WERI-Rb-1 (cell line): ENCODE measurements at regions not wholly inside any gene's neighbourhood (a gene's known extent, or its start where the extent isn't known, plus 50 kb on each side); places are given as distances from the start of the nearest gene placed in this dataset.
"Not testable (repeated sequence)": the region's sequence is repeated elsewhere in the genome, so short reads cannot be mapped to it uniquely, and the experiment has no call there.

Experiments used
- DNase-seq: peaks from one replicate; pipeline ENCODE4 v3.0.0-alpha.2; 2020
- H3K27ac ChIP-seq: fragments of 250-450 bp; sonication (Bioruptor Pico); 2 replicates; pipeline ENCODE4 v1.5.1; 2020; ENCODE audit warnings: mild to moderate bottlenecking, moderate library complexity
- H3K27me3 ChIP-seq: fragments of 250-450 bp; sonication (Bioruptor Pico); 2 replicates; pipeline ENCODE4 v1.5.1; 2021; ENCODE audit warnings: mild to moderate bottlenecking, low read depth, moderate library complexity; ENCODE audit not compliant: insufficient read depth, severe bottlenecking
- H3K36me3 ChIP-seq: fragments of 250-450 bp; sonication (Bioruptor Pico); 2 replicates; pipeline ENCODE4 v1.5.1; 2020; ENCODE audit warnings: mild to moderate bottlenecking, moderate library complexity
- H3K4me3 ChIP-seq: 2 replicates; pipeline ENCODE4 v1.5.1; 2011; ENCODE audit warnings: low read depth, mild to moderate bottlenecking, control low read depth, low read length
- H3K9me3 ChIP-seq: fragments of 250-450 bp; sonication (Bioruptor Pico); 2 replicates; pipeline ENCODE4 v1.5.1; 2021; ENCODE audit warnings: mild to moderate bottlenecking, moderate library complexity; ENCODE audit not compliant: severe bottlenecking
- TF ChIP-seq, protein P1 (sequence below): IDR thresholded peaks from 2 replicates; pipeline ENCODE4 v1.5.1; 2011; ENCODE audit warnings: low read depth, mild to moderate bottlenecking, control low read depth, inconsistent platforms, low read length

DNA sequence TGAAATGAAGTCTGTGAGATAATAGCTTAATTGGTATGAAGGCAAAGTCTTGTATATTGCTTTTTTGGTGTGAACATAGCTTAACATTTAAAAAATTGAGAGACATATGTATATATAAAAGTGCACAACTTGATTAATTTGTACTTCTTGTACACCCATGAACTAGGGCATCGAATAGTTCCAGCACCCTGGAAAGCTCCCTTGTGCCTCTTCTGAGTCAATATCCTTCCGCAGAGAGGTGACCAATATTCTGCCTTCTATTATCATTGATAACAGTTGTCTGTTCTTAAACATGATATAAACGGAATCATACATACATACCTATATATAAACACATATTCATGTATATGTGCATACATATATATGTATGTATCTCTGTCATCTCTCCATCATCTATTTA lies 185.4 kb downstream of the PHF2 start:
- H3K27me3 ChIP-seq: peaks cover 24% of the 10 kb centered on the region
- no peak for DNase-seq
- no peak overlapping the region for H3K4me3 ChIP-seq
- H3K36me3 ChIP-seq: no peaks in the 10 kb centered on the region
- no peak overlapping the region for H3K27ac ChIP-seq
- H3K9me3 ChIP-seq: no peaks in the 10 kb centered on the region
- TF ChIP-seq, protein P1, sequence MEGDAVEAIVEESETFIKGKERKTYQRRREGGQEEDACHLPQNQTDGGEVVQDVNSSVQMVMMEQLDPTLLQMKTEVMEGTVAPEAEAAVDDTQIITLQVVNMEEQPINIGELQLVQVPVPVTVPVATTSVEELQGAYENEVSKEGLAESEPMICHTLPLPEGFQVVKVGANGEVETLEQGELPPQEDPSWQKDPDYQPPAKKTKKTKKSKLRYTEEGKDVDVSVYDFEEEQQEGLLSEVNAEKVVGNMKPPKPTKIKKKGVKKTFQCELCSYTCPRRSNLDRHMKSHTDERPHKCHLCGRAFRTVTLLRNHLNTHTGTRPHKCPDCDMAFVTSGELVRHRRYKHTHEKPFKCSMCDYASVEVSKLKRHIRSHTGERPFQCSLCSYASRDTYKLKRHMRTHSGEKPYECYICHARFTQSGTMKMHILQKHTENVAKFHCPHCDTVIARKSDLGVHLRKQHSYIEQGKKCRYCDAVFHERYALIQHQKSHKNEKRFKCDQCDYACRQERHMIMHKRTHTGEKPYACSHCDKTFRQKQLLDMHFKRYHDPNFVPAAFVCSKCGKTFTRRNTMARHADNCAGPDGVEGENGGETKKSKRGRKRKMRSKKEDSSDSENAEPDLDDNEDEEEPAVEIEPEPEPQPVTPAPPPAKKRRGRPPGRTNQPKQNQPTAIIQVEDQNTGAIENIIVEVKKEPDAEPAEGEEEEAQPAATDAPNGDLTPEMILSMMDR: no peak

DNA sequence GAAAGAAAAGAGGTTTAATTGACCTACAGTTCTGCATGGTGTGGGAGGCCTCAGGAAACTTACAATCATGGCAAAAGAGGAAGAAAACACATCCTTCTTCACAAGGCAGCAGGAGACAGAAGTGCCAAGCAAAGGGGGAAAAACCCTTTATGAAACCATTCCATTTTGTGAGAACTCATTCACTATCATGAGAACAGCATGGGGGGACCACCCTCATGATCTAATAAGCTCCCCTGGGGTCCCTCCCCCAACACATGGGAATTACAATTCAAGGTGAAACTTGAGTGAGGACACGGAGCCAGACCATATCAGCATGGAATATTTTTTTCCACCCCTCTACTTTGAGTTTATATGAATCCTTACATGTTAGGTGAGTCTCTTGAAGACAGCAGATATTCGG lies 173.7 kb downstream of the PHF2 start:
- no peak for DNase-seq
- H3K27ac ChIP-seq: no peak overlapping the region
- no peaks in the 10 kb centered on the region for H3K36me3 ChIP-seq
- peaks cover 4% of the 10 kb centered on the region for H3K27me3 ChIP-seq
- TF ChIP-seq, protein P1: no peak
- peaks cover 44% of the 10 kb centered on the region for H3K9me3 ChIP-seq
- no peak overlapping the region for H3K4me3 ChIP-seq

DNA sequence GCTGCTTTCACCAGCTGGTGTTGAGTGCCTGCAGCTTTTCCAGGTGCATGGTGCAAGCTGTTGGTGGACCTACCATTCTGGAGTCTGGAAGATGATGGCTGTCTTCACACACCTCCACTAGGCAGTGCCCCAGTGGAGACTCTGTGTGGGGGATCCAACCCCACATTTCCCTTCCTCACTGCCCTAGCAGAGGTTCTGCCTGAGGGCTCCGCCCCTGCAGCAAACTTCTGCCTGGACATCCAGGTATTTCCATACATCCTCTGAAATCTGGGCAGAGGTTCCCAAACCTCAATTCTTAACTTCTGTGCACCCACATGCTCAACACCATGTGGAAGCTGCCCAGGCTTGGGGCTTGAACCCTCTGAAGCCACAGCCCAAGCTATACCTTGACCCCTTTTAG lies 172.4 kb downstream of the PHF2 start:
- DNase-seq, H3K36me3 ChIP-seq, H3K4me3 ChIP-seq, H3K27me3 ChIP-seq, H3K27ac ChIP-seq: not testable (repeated sequence)
- H3K9me3 ChIP-seq: peaks cover 51% of the 10 kb centered on the region

DNA sequence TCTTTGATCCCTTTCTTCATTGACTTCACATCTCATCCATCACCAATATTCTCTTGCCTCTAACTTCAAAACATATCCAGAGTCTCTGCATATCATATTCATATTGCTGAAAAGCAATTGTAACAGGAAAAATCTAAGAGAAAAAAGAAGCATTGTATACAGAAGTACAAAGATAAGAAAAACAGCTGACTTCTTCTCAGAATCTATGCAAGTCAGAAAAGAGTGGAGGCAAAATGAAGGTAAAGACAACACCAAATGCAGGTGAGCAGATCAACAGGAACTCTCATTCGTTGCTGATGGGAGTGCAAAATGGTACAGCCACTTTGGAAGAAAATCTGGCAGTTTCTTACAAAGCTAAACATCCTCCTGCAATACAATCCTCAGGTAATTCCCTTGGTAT lies 155.6 kb downstream of the PHF2 start:
- H3K9me3 ChIP-seq: peaks cover 27% of the 10 kb centered on the region
- DNase-seq: no peak
- H3K4me3 ChIP-seq: no peak overlapping the region
- H3K27ac ChIP-seq: no peak overlapping the region
- no peaks in the 10 kb centered on the region for H3K36me3 ChIP-seq
- no peaks in the 10 kb centered on the region for H3K27me3 ChIP-seq
- TF ChIP-seq, protein P1: no peak

DNA sequence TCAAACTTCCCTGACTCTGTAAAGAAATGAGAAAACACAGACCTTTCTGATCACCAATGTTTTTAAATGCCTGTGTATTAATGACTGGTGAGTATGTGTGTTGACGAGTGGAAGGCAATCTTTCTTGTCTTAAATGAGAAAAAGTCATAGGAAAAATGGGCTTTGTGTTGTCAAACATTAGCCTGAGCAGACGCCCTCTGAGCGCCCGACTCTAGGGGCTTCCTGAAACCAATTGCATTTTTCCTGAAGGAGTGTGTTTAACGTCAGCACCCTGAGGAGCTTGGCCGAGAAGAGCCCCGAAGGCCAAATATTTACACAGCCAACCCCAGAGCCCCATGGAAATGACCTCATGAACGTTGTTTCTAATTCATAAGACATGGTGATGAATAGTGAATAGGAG lies 154.3 kb downstream of the PHF2 start:
- peaks cover 27% of the 10 kb centered on the region for H3K9me3 ChIP-seq
- TF ChIP-seq, protein P1: no peak
- H3K27me3 ChIP-seq: no peaks in the 10 kb centered on the region
- DNase-seq: no peak
- H3K36me3 ChIP-seq: no peaks in the 10 kb centered on the region
- no peak overlapping the region for H3K4me3 ChIP-seq
- no peak overlapping the region for H3K27ac ChIP-seq

DNA sequence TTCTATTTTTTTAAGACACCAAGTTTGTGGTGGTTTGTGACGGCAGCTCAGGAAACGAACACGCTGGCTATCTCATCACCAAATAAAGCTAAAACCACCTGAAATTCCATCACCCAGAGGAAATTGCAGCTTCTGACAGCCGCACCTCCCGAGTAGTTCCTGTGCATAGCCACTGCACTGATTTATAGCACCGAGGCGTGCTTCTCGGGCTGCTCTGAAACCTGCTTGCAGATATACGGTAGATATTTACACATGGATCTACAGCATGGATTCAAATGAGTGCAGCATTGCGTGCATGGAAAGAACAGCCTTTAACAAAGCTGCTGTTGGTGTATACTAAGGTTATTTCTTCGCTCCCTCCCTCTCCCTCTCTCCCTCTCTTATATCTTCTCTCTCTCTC lies 153.8 kb downstream of the PHF2 start:
- TF ChIP-seq, protein P1: no peak
- no peak overlapping the region for H3K4me3 ChIP-seq
- H3K27ac ChIP-seq: no peak overlapping the region
- no peaks in the 10 kb centered on the region for H3K27me3 ChIP-seq
- peaks cover 23% of the 10 kb centered on the region for H3K9me3 ChIP-seq
- no peak for DNase-seq
- H3K36me3 ChIP-seq: no peaks in the 10 kb centered on the region
